ENCODE measurements at regions not wholly inside any gene's neighbourhood (a gene's known extent, or its start where the extent isn't known, plus 50 kb on each side); places are given as distances from the start of the nearest gene placed in this dataset.
"Not testable (repeated sequence)": the region's sequence is repeated elsewhere in the genome, so short reads cannot be mapped to it uniquely, and the experiment has no call there.

DNA sequence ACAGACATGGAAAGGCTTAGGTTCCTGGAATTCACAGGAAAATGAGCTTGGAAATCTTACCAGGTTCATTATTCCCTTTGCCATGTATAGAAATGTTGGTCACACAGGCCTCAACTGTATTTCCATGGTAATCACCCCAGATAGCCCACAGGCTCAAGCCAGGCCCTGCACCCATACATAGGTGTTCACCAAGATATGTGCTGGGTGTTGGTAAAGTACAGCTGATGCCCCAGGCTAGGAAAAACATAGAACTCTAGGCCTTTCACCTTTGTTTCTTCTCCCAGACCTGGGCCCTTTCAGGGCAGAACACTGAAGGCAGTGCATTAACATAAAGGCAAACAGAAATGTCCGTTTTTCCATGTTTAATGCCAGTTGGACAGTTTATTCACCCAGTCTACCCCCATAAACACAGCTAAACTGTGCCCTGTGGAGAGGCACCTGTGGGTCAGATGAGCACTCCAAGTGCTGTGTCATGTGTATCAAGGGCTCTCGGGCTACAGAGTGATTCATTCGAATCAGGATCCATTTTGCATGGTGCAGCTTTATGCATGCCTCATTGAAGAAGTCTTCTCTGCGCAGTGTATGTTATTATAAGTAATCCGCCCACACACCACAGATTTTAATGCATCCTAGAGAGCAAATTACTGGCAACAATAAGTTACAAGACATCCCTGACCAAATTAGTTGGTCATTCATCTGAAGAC lies 93.4 kb upstream of the SLC30A5 start:
- CTCF ChIA-PET, result interaction anchor here (1.0 kb wide), 1 partner anchor 346 kb away, joined by 3 read pairs; no protein-coding TSS in a partner anchor
- H3K27ac Mint-ChIP-seq, result no peak overlapping the region
- DNase-seq, result no peak
- no peak overlapping the region for H3K4me3 Mint-ChIP-seq
- H3K27me3 Mint-ChIP-seq, result peaks cover 3% of the 10 kb centered on the region
- H3K4me1 Mint-ChIP-seq, result peaks cover 8% of the 10 kb centered on the region
- H3K9me3 Mint-ChIP-seq, result no peaks in the 10 kb centered on the region
- POLR2A ChIA-PET, result no interaction called here
- no peaks in the 10 kb centered on the region for H3K36me3 Mint-ChIP-seq (ENCODE audit: low read depth)

DNA sequence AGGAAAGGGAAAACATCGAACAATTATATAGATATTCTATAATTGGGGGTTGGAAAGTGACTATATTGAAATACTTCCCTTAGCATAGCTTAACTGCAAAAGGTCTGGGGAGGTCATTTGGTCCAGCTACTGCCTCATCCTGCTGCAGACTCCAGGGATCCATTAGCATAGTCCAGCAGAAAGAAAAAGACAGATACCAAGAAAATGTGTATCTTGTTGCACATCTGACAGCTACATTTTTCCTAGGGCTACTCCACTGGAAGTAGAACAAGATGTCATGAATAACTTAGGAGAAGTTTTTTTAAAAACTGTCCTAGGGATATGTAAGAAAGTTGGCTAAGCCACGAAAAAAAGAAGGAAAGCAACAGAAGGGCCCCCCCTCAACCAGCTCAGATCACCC lies 92.9 kb upstream of the SLC30A5 start:
- peaks cover 3% of the 10 kb centered on the region for H3K27me3 Mint-ChIP-seq
- ChIA-PET CTCF (interaction anchor here (0.6 to 1.2 kb wide), 4 partner anchors 17 to 685 kb away, joined by 3 read pairs; no protein-coding TSS in a partner anchor), POLR2A (interaction anchor here (0.6 kb wide), 1 partner anchor 325 kb away, joined by 4 read pairs; no protein-coding TSS in a partner anchor)
- no peak for DNase-seq
- no peaks in the 10 kb centered on the region for H3K9me3 Mint-ChIP-seq
- H3K4me3 Mint-ChIP-seq, result no peak overlapping the region
- no peak overlapping the region for H3K27ac Mint-ChIP-seq
- H3K4me1 Mint-ChIP-seq, result peaks cover 3% of the 10 kb centered on the region
- no peaks in the 10 kb centered on the region for H3K36me3 Mint-ChIP-seq (ENCODE audit: low read depth)

DNA sequence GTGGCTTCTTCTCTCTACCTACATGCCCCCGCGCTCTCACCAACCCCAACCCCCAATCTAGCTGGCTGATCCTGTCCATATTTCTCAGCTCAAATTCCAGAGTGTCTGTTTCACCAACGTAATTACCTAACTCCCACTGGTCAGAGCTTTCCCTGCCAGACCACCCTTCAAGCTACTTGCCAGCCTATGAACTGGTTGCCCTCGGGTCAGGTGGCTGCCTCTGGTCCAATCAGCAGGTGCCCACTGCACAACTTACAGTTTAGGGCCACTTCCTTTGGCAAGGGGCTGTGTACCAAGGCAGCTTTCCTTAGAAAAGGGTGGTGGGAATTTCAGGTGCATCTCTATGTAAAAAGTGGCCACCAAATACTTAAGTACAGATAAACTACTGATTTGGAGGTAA lies 92.2 kb upstream of the SLC30A5 start:
- no peaks in the 10 kb centered on the region for H3K9me3 Mint-ChIP-seq
- no peak for DNase-seq
- CTCF ChIA-PET, result interaction anchor here (0.6 to 1.2 kb wide), 4 partner anchors 16 to 685 kb away, joined by 3 read pairs; no protein-coding TSS in a partner anchor
- H3K4me3 Mint-ChIP-seq, result no peak overlapping the region
- no peaks in the 10 kb centered on the region for H3K36me3 Mint-ChIP-seq (ENCODE audit: low read depth)
- H3K27me3 Mint-ChIP-seq, result peaks cover 7% of the 10 kb centered on the region
- POLR2A ChIA-PET, result interaction anchor here (0.6 kb wide), 1 partner anchor 324 kb away, joined by 4 read pairs; no protein-coding TSS in a partner anchor
- H3K27ac Mint-ChIP-seq, result no peak overlapping the region
- H3K4me1 Mint-ChIP-seq, result no peaks in the 10 kb centered on the region

DNA sequence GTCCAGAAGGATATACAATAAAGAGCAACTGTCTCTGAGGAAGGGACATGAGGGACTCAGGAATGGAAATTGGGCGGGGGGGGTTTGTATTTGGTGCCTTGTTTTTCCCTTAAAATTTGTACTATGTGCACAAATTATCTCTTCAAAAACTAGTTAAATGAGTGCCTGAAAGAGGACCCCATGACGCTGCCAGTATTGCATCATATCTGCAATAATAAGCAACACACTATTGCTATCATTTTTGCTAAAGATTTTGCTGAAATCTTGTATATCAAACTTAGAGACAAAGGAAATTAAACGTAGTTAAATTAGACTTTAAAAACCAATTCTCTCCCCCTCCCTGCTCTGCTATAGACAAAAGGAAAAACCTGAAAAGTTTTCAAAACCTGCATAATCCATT lies 89.7 kb upstream of the SLC30A5 start:
- POLR2A ChIA-PET, result no interaction called here

DNA sequence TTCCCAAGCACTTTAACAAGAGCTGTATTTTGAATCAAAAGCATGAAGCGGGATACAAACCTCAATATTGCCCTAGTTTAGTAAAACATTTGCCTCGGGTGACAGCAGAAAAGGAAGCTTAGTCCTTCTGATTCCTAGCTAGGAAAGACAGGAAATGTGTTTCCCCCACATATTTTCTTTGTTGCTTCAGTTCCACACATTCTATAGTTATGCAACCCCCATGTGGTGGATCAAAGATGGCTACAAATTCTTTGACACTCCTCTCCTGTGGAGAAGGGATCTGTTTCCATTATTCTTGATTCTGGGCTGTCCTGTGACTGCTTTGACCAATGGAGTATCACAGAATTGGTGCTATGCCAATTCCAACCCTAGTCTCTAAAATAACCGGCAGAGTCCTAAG lies 89.1 kb upstream of the SLC30A5 start:
- Mint-ChIP-seq H3K36me3 (ENCODE audit: low read depth) (no peaks in the 10 kb centered on the region), H3K4me3 (no peak overlapping the region), H3K9me3 (no peaks in the 10 kb centered on the region), H3K27me3 (peaks cover 22% of the 10 kb centered on the region), H3K27ac (no peak overlapping the region), H3K4me1 (no peaks in the 10 kb centered on the region)
- DNase-seq, result no peak
- CTCF ChIA-PET, result no interaction called here
- POLR2A ChIA-PET, result no interaction called here

More for the DNA sequence above, 89.7 kb upstream of the SLC30A5 start:
- no peaks in the 10 kb centered on the region for H3K4me1 Mint-ChIP-seq
- DNase-seq, result no peak
- CTCF ChIA-PET, result no interaction called here
- H3K4me3 Mint-ChIP-seq, result no peak overlapping the region
- H3K27me3 Mint-ChIP-seq, result peaks cover 20% of the 10 kb centered on the region
- H3K27ac Mint-ChIP-seq, result no peak overlapping the region
- H3K9me3 Mint-ChIP-seq, result no peaks in the 10 kb centered on the region
- H3K36me3 Mint-ChIP-seq (ENCODE audit: low read depth), result no peaks in the 10 kb centered on the region

DNA sequence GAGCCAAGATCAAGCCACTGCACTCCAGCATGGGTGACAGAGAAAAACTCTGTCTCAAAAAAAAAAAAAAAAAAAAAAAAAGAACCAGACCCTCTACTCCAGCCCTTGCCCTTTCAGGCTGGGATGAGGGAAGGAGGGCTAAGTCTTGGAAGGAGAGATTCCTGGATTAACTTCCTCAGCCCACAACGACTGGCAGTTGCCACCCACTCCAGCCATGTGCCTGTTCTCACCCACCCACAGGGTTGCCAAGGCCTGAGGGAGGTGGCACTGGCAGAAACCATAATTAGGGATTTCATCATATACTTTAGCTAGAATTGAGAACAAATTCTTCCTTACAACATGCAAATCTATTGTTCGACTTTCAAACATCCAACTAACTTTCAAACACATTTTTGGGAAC lies 87.8 kb upstream of the SLC30A5 start:
- no peaks in the 10 kb centered on the region for H3K4me1 Mint-ChIP-seq
- POLR2A ChIA-PET, result no interaction called here
- H3K9me3 Mint-ChIP-seq, result no peaks in the 10 kb centered on the region
- CTCF ChIA-PET, result no interaction called here
- H3K27ac Mint-ChIP-seq, result no peak overlapping the region
- no peak overlapping the region for H3K4me3 Mint-ChIP-seq
- DNase-seq, result no peak
- no peaks in the 10 kb centered on the region for H3K36me3 Mint-ChIP-seq (ENCODE audit: low read depth)
- peaks cover 29% of the 10 kb centered on the region for H3K27me3 Mint-ChIP-seq

DNA sequence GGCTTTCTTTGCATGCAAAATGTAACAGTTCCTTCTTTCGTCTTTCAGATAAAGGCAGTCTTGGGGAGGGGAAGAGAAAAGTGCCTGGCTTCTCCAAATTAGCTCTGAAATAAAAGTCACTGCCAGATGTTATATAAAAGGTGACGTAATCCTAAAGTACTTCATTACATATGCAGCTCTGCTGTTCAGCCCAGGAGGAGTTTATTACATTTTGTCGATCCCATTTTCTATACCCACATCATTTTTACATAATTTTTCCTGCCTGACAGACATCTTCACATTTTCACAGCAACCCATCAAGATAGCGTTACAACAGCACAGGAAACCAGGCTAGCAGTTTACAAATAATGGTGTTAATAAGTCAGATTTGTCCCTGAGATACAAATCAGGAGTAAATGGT lies 86.7 kb upstream of the SLC30A5 start:
- Mint-ChIP-seq H3K27me3 (peaks cover 29% of the 10 kb centered on the region), H3K27ac (no peak overlapping the region), H3K36me3 (ENCODE audit: low read depth) (no peaks in the 10 kb centered on the region), H3K4me3 (no peak overlapping the region), H3K9me3 (no peaks in the 10 kb centered on the region), H3K4me1 (no peaks in the 10 kb centered on the region)
- no peak for DNase-seq
- CTCF ChIA-PET, result interaction anchor here (0.6 kb wide), 1 partner anchor 821 kb away, joined by 4 read pairs; no protein-coding TSS in a partner anchor
- POLR2A ChIA-PET, result no interaction called here

DNA sequence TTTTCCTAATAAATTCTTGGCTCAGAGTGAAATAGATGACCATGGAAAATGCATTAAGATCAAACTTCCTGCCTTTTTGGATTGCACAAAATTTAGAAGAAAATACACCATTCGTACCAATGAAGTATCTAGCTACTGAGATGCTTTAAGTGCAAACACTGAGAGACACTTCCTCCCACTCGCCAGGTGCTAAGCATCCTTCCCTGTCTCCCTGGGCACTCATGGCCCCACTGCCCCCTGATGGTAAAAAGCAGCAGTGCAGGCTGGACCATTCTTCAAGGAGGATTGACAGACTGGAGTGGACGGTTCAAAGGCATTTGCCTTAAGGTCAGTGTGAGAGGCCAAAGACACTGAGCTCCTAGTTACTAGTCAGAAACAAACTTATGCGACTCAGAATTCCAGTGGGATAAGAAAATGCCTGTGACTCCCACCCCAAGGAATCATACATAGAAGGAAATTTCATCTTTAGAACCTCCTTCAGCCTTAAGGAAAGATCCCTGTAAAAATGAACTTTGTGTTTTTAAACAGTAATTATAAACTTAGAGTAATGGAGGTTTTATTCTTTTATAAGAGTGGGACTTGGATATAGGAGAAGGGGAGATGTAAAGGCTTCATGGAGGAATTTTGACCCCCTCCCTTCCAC lies 86.0 kb upstream of the SLC30A5 start:
- Mint-ChIP-seq H3K9me3 (no peaks in the 10 kb centered on the region), H3K36me3 (ENCODE audit: low read depth) (no peaks in the 10 kb centered on the region), H3K27ac (no peak overlapping the region), H3K27me3 (peaks cover 28% of the 10 kb centered on the region), H3K4me3 (no peak overlapping the region), H3K4me1 (no peaks in the 10 kb centered on the region)
- DNase-seq, result peak; percentile 80
- ChIA-PET CTCF (interaction anchor here (0.6 to 1.3 kb wide), 2 partner anchors 15 to 821 kb away, joined by 4 to 5 read pairs; no protein-coding TSS in a partner anchor), POLR2A (no interaction called here)

DNA sequence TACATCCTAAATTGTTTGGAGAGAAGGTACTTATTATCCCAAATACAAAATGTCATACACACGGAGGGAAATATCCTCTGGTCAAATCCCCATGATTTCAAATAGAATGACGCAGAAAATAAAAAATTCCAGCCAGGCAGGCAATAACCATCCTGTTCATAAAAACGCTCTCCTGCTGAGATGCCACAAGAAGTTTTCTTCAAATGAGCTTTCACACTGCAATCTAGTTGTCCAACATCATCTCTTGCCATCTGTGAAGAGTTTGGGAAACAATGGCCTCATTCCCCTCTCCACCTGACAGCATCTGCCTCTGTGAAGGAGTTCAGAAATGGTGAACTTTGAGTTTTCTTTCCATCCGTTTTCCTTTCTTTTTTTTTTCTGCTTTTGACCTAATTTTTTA lies 83.3 kb upstream of the SLC30A5 start:
- Mint-ChIP-seq H3K4me1 (no peaks in the 10 kb centered on the region), H3K27me3 (peaks cover 33% of the 10 kb centered on the region), H3K27ac (no peak overlapping the region), H3K9me3 (no peaks in the 10 kb centered on the region), H3K36me3 (ENCODE audit: low read depth) (no peaks in the 10 kb centered on the region), H3K4me3 (no peak overlapping the region)
- DNase-seq, result no peak
- ChIA-PET CTCF (no interaction called here), POLR2A (no interaction called here)

DNA sequence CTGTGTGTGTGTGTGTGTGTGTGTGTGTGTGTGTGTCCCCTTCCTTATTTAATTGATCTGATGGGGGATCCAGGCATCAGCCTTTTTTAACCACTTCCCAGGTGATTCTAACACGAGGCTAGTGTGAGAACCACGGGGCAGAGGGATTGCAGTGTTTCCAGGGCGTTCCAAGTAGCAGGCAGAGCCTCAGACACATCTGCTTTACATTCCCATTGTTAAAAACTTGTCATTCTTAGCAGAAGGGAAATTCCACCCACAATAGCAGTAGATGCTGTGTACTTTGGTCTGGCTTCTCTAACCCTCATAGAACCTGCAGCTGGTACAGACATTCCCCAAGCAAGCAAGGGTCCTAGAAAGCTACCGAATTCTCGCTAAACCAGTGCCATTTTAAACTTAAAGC lies 81.9 kb upstream of the SLC30A5 start:
- Mint-ChIP-seq H3K36me3 (ENCODE audit: low read depth) (no peaks in the 10 kb centered on the region), H3K4me1 (no peaks in the 10 kb centered on the region), H3K27me3 (peaks cover 28% of the 10 kb centered on the region), H3K9me3 (no peaks in the 10 kb centered on the region), H3K4me3 (no peak overlapping the region), H3K27ac (no peak overlapping the region)
- DNase-seq, result no peak
- ChIA-PET CTCF (no interaction called here), POLR2A (no interaction called here)

DNA sequence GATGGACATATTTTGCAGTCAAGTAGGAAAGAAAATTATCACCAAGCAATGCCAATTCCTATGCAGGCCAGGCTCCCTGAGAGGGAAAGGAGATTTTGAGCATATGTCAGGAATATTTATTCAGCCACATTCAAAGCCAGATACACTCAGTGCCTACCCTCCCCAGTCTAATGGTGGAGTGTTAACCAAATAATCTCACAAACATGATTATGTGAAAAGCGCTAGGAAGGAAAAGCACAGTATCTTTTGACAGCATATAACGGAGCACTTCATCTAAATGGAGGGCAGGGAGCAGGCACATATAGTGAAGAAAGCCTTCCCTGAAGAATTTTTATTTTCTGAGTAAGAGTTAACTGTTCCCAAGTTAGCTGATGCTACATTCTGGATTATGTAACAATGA lies 80.3 kb upstream of the SLC30A5 start:
- no peak for DNase-seq
- H3K9me3 Mint-ChIP-seq, result no peaks in the 10 kb centered on the region
- no peak overlapping the region for H3K4me3 Mint-ChIP-seq
- H3K27me3 Mint-ChIP-seq, result peaks cover 17% of the 10 kb centered on the region
- CTCF ChIA-PET, result no interaction called here
- POLR2A ChIA-PET, result no interaction called here
- no peaks in the 10 kb centered on the region for H3K36me3 Mint-ChIP-seq (ENCODE audit: low read depth)
- H3K27ac Mint-ChIP-seq, result no peak overlapping the region
- no peaks in the 10 kb centered on the region for H3K4me1 Mint-ChIP-seq

DNA sequence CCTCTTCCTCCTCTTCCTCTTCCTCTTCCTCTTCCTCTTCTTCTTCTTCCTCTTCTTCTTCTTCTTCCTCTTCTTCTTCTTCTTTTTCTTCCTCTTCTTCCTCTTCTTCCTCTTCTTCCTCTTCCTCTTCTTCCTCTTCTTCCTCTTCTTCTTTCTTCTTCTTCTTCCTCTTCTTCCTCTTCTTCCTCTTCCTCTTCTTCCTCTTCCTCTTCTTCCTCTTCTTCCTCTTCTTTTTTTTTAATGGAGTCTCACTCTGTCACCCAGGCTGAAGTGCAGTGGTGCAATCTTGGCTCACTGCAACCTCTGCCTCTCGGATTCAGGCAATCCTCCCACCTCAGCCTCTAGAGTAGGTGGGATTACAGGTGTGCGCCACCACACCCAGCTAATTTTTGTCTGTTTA lies 79.8 kb upstream of the SLC30A5 start:
- H3K36me3 Mint-ChIP-seq (ENCODE audit: low read depth); H3K4me1 Mint-ChIP-seq; DNase-seq; H3K27ac Mint-ChIP-seq; CTCF ChIA-PET; H3K9me3 Mint-ChIP-seq; POLR2A ChIA-PET; H3K4me3 Mint-ChIP-seq: not testable (repeated sequence)
- H3K27me3 Mint-ChIP-seq, result peaks cover 16% of the 10 kb centered on the region

DNA sequence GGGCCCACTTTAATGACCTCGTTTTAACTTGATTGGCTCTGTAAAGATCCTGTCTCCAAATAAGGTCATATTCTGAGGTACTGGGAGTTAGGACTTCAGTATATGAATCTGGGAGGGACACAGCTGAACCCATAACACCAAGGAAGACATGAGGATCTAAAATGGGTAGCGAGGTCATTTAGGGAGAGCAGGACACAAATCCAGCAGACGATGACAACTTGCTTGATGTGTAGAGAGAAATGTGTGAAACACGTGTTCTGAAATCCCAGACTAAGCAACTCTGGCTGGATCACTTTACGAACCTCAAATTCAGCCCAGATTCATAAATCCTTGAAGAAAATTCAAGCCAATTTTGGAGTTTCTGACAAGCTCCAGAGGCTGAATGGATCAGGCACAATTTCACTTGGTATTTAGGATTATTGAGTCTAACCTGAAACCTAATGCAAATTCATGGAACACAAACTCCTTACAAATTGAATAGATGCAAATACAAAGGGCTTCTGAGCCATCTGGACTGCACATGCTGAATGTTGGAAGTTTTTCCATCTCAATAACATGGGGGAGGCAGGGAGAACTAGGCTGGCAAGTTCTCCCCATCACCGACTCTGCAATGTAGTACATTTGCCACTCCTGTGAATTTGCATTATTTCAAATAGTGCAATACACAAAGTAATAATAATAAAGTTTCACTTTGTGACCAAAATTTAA lies 74.0 kb upstream of the SLC30A5 start:
- Mint-ChIP-seq H3K27me3 (peaks cover 6% of the 10 kb centered on the region), H3K9me3 (no peaks in the 10 kb centered on the region), H3K27ac (no peak overlapping the region), H3K36me3 (ENCODE audit: low read depth) (no peaks in the 10 kb centered on the region), H3K4me1 (peaks cover 2% of the 10 kb centered on the region), H3K4me3 (no peak overlapping the region)
- ChIA-PET POLR2A (no interaction called here), CTCF (no interaction called here)
- DNase-seq, result no peak

Measured in activated CD4-positive, alpha-beta T cell treated with anti-CD3 and anti-CD28 coated beads, Interleukin-2, amount 10 ng/mL, durations not matched to agents 7 days and 5 days (primary cell).